ENCODE measurements at regions not wholly inside any gene's neighbourhood (a gene's known extent, or its start where the extent isn't known, plus 50 kb on each side); places are given as distances from the start of the nearest gene placed in this dataset.
"Not testable (repeated sequence)": the region's sequence is repeated elsewhere in the genome, so short reads cannot be mapped to it uniquely, and the experiment has no call there.

GRCh38 chr20:40908309-40908708, 120.3 kb upstream of the TOP1 start:
- H4K20me1 ChIP-seq (ENCODE audit: insufficient read depth): no peaks in the 10 kb centered on the region
- no peaks in the 10 kb centered on the region for H3K27me3 ChIP-seq (ENCODE audit: insufficient read depth, low read depth)
- no peak overlapping the region for H3K4me3 ChIP-seq (IDR thresholded peaks at IDR 0.05; ENCODE audit: insufficient read depth, low read depth, low read length)
- H3K36me3 ChIP-seq (ENCODE audit: insufficient read depth): no peaks in the 10 kb centered on the region
- H3K79me2 ChIP-seq (ENCODE audit: insufficient read depth, low read depth): no peaks in the 10 kb centered on the region
- no peak overlapping the region for H3K27ac ChIP-seq
- no peak overlapping the region for H2AFZ ChIP-seq (ENCODE audit: low read depth)
- H3K4me2 ChIP-seq: no peak overlapping the region
- TF ChIP-seq CTCF (conservative IDR thresholded peaks at IDR 0.05; ENCODE audit: low read depth, low read length): no peak
- no peaks in the 10 kb centered on the region for H3K4me1 ChIP-seq (ENCODE audit: low read depth, poor library complexity, severe bottlenecking)
- no peak overlapping the region for H3K9ac ChIP-seq

- H3K36me3 ChIP-seq (ENCODE audit: insufficient read depth); H3K27ac ChIP-seq; H3K9ac ChIP-seq; H4K20me1 ChIP-seq (ENCODE audit: insufficient read depth); H3K4me2 ChIP-seq; H3K4me3 ChIP-seq (IDR thresholded peaks at IDR 0.05; ENCODE audit: insufficient read depth, low read depth, low read length); H3K4me1 ChIP-seq (ENCODE audit: low read depth, poor library complexity, severe bottlenecking); H3K79me2 ChIP-seq (ENCODE audit: insufficient read depth, low read depth); H3K27me3 ChIP-seq (ENCODE audit: insufficient read depth, low read depth); H2AFZ ChIP-seq (ENCODE audit: low read depth): not testable (repeated sequence)
Observed at GRCh38 chr20:40909489-40909888, 119.1 kb upstream of the TOP1 start.

GRCh38 chr20:40910436-40910835, 118.2 kb upstream of the TOP1 start:
- not testable (repeated sequence) for H3K27me3 ChIP-seq (ENCODE audit: insufficient read depth, low read depth); H3K9ac ChIP-seq; H4K20me1 ChIP-seq (ENCODE audit: insufficient read depth); H3K36me3 ChIP-seq (ENCODE audit: insufficient read depth); H3K4me3 ChIP-seq (IDR thresholded peaks at IDR 0.05; ENCODE audit: insufficient read depth, low read depth, low read length); H3K79me2 ChIP-seq (ENCODE audit: insufficient read depth, low read depth); H2AFZ ChIP-seq (ENCODE audit: low read depth); H3K27ac ChIP-seq; H3K4me2 ChIP-seq; H3K4me1 ChIP-seq (ENCODE audit: low read depth, poor library complexity, severe bottlenecking)

GRCh38 chr20:40911152-40911551, 117.5 kb upstream of the TOP1 start:
- H3K36me3 ChIP-seq (ENCODE audit: insufficient read depth); H2AFZ ChIP-seq (ENCODE audit: low read depth); H3K27me3 ChIP-seq (ENCODE audit: insufficient read depth, low read depth); H4K20me1 ChIP-seq (ENCODE audit: insufficient read depth); H3K4me1 ChIP-seq (ENCODE audit: low read depth, poor library complexity, severe bottlenecking); H3K27ac ChIP-seq; H3K9ac ChIP-seq; H3K4me3 ChIP-seq (IDR thresholded peaks at IDR 0.05; ENCODE audit: insufficient read depth, low read depth, low read length); H3K79me2 ChIP-seq (ENCODE audit: insufficient read depth, low read depth); H3K4me2 ChIP-seq: not testable (repeated sequence)

GRCh38 chr20:40913224-40914185, 115.1 kb upstream of the TOP1 start:
- Histone ChIP-seq H3K27me3 (ENCODE audit: insufficient read depth, low read depth) (no peaks in the 10 kb centered on the region), H3K4me2 (no peak overlapping the region), H3K4me3 (IDR thresholded peaks at IDR 0.05; ENCODE audit: insufficient read depth, low read depth, low read length) (no peak overlapping the region), H2AFZ (ENCODE audit: low read depth) (no peak overlapping the region), H3K79me2 (ENCODE audit: insufficient read depth, low read depth) (no peaks in the 10 kb centered on the region), H3K36me3 (ENCODE audit: insufficient read depth) (no peaks in the 10 kb centered on the region), H3K4me1 (ENCODE audit: low read depth, poor library complexity, severe bottlenecking) (no peaks in the 10 kb centered on the region), H4K20me1 (ENCODE audit: insufficient read depth) (no peaks in the 10 kb centered on the region), H3K9ac (no peak overlapping the region), H3K27ac (no peak overlapping the region)
- TF ChIP-seq CTCF (conservative IDR thresholded peaks at IDR 0.05; ENCODE audit: low read depth, low read length): no peak

GRCh38 chr20:40915756-40916155, 112.9 kb upstream of the TOP1 start:
- H4K20me1 ChIP-seq (ENCODE audit: insufficient read depth): no peaks in the 10 kb centered on the region
- H3K79me2 ChIP-seq (ENCODE audit: insufficient read depth, low read depth): no peaks in the 10 kb centered on the region
- no peaks in the 10 kb centered on the region for H3K36me3 ChIP-seq (ENCODE audit: insufficient read depth)
- H2AFZ ChIP-seq (ENCODE audit: low read depth): no peak overlapping the region
- no peak overlapping the region for H3K27ac ChIP-seq
- H3K4me3 ChIP-seq (IDR thresholded peaks at IDR 0.05; ENCODE audit: insufficient read depth, low read depth, low read length): no peak overlapping the region
- H3K4me2 ChIP-seq: no peak overlapping the region
- no peaks in the 10 kb centered on the region for H3K4me1 ChIP-seq (ENCODE audit: low read depth, poor library complexity, severe bottlenecking)
- no peak for TF ChIP-seq CTCF (conservative IDR thresholded peaks at IDR 0.05; ENCODE audit: low read depth, low read length)
- H3K27me3 ChIP-seq (ENCODE audit: insufficient read depth, low read depth): no peaks in the 10 kb centered on the region
- no peak overlapping the region for H3K9ac ChIP-seq
